ENCODE measurements at regions not wholly inside any gene's neighbourhood (a gene's known extent, or its start where the extent isn't known, plus 50 kb on each side); places are given as distances from the start of the nearest gene placed in this dataset.

GRCh38 chr7:26995666-26996065 is 100.1 kb downstream of the HOXA1 start:
- H3K9me3 ChIP-seq = no peaks in the 10 kb centered on the region
- no peaks in the 10 kb centered on the region for H3K4me1 ChIP-seq (ENCODE audit: control insufficient read depth in 1 of 2, insufficient read depth in 2 of 2, low read depth in 1 of 2, low read length in 1 of 2)
- ChIA-PET POLR2A (no interaction called here), CTCF (no interaction called here)
- TF ChIP-seq RFX5 (IDR thresholded peaks at IDR 0.05; ENCODE audit: low read length) (no peak), RXRA (IDR thresholded peaks at IDR 0.05; ENCODE audit: borderline replicate concordance, low read depth) (no peak), USF2 (IDR thresholded peaks at IDR 0.05; ENCODE audit: borderline replicate concordance, low read depth, low read length) (no peak)
- no peak overlapping the region for H3K4me2 ChIP-seq
- no peak overlapping the region for H3K4me3 ChIP-seq (ENCODE audit: low read depth in 2 of 2, low read length in 1 of 2)
- no peaks in the 10 kb centered on the region for H3K79me2 ChIP-seq (ENCODE audit: insufficient read depth)
- no peak for DNase-seq
- H2AFZ ChIP-seq (ENCODE audit: low read depth) = no peak overlapping the region
- H3K9ac ChIP-seq = no peak overlapping the region
- no peaks in the 10 kb centered on the region for H4K20me1 ChIP-seq (ENCODE audit: insufficient read depth)
- no peaks in the 10 kb centered on the region for H3F3A ChIP-seq (replicated peaks; ENCODE audit: insufficient read depth)
- no peak overlapping the region for H3K27ac ChIP-seq (ENCODE audit: low read depth in 2 of 2, low read length in 1 of 2)
- no peaks in the 10 kb centered on the region for H3K9me2 ChIP-seq
- 4% methylated on average over 1 of the region's 1 CpG for WGBS (ENCODE audit: low lambda C conversion rate)
- no peaks in the 10 kb centered on the region for H3K36me3 ChIP-seq (replicated peaks in 1 of 2; ENCODE audit: control insufficient read depth in 1 of 2, insufficient read depth in 2 of 2, low read length in 1 of 2)
- H3K27me3 ChIP-seq (ENCODE audit: insufficient read depth) = peaks cover 24% of the 10 kb centered on the region; the same call in 1 of the 2 replicates

- Histone ChIP-seq H3K4me2 (no peak overlapping the region), H3K79me2 (ENCODE audit: insufficient read depth) (no peaks in the 10 kb centered on the region), H3K27me3 (ENCODE audit: insufficient read depth) (peaks cover 24% of the 10 kb centered on the region; the same call in 1 of the 2 replicates), H3F3A (replicated peaks; ENCODE audit: insufficient read depth) (no peaks in the 10 kb centered on the region), H3K9me2 (no peaks in the 10 kb centered on the region), H3K4me1 (ENCODE audit: control insufficient read depth in 1 of 2, insufficient read depth in 2 of 2, low read depth in 1 of 2, low read length in 1 of 2) (no peaks in the 10 kb centered on the region), H4K20me1 (ENCODE audit: insufficient read depth) (no peaks in the 10 kb centered on the region), H3K36me3 (replicated peaks in 1 of 2; ENCODE audit: control insufficient read depth in 1 of 2, insufficient read depth in 2 of 2, low read length in 1 of 2) (no peaks in the 10 kb centered on the region), H3K27ac (ENCODE audit: low read depth in 2 of 2, low read length in 1 of 2) (no peak overlapping the region), H3K4me3 (ENCODE audit: low read depth in 2 of 2, low read length in 1 of 2) (no peak overlapping the region), H3K9me3 (no peaks in the 10 kb centered on the region), H2AFZ (ENCODE audit: low read depth) (no peak overlapping the region), H3K9ac (no peak overlapping the region)
- POLR2A ChIA-PET = no interaction called here
- TF ChIP-seq GABPA (IDR thresholded peaks at IDR 0.05; ENCODE audit: low read depth) (no peak), SMC3 (IDR thresholded peaks at IDR 0.05; ENCODE audit: low read depth, low read length) (no peak), FOSL2 (IDR thresholded peaks at IDR 0.05; ENCODE audit: borderline replicate concordance, low read depth) (no peak), TEAD4 (IDR thresholded peaks at IDR 0.05; ENCODE audit: borderline replicate concordance, insufficient read depth) (no peak)
- WGBS (ENCODE audit: low lambda C conversion rate) = 7% methylated on average over 3 of the region's 3 CpGs
- CTCF ChIA-PET = interaction anchor here (1.6 kb wide), 1 partner anchor 16 kb away, joined by 4 read pairs; no protein-coding TSS in a partner anchor
- DNase-seq = no peak
Measured at GRCh38 chr7:26993816-26994810, 101.7 kb downstream of the HOXA1 start.

- H3K4me2 ChIP-seq = no peak overlapping the region
- no peaks in the 10 kb centered on the region for H3K36me3 ChIP-seq (replicated peaks in 1 of 2; ENCODE audit: control insufficient read depth in 1 of 2, insufficient read depth in 2 of 2, low read length in 1 of 2)
- POLR2A ChIA-PET = no interaction called here
- no peak overlapping the region for H3K4me3 ChIP-seq (ENCODE audit: low read depth in 2 of 2, low read length in 1 of 2)
- no peak overlapping the region for H3K27ac ChIP-seq (ENCODE audit: low read depth in 2 of 2, low read length in 1 of 2)
- CTCF ChIA-PET = interaction anchor here (1.6 kb wide), 1 partner anchor 15 kb away, joined by 4 read pairs; no protein-coding TSS in a partner anchor
- no peaks in the 10 kb centered on the region for H3K4me1 ChIP-seq (ENCODE audit: control insufficient read depth in 1 of 2, insufficient read depth in 2 of 2, low read depth in 1 of 2, low read length in 1 of 2)
- no peaks in the 10 kb centered on the region for H3K79me2 ChIP-seq (ENCODE audit: insufficient read depth)
- H2AFZ ChIP-seq (ENCODE audit: low read depth) = no peak overlapping the region
- no peak for DNase-seq
- no peak overlapping the region for H3K9ac ChIP-seq
- no peak for TF ChIP-seq IRF3 (IDR thresholded peaks at IDR 0.05; ENCODE audit: low read depth, low read length)
- TF ChIP-seq MXI1 (IDR thresholded peaks at IDR 0.05; ENCODE audit: low read depth, low read length) = no peak
- TF ChIP-seq FOXJ3 (CRISPR knock-in tag; IDR thresholded peaks at IDR 0.05) = no peak
- no peak for TF ChIP-seq ELF1 (IDR thresholded peaks at IDR 0.05)
- TF ChIP-seq USF1 (IDR thresholded peaks at IDR 0.05; ENCODE audit: borderline replicate concordance, low read depth) = no peak
- TF ChIP-seq ZBTB33 (IDR thresholded peaks at IDR 0.05; ENCODE audit: borderline replicate concordance, low read depth) = no peak
- no peaks in the 10 kb centered on the region for H4K20me1 ChIP-seq (ENCODE audit: insufficient read depth)
- peaks cover 24% of the 10 kb centered on the region; the same call in 1 of the 2 replicates for H3K27me3 ChIP-seq (ENCODE audit: insufficient read depth)
- H3K9me2 ChIP-seq = no peaks in the 10 kb centered on the region
- H3F3A ChIP-seq (replicated peaks; ENCODE audit: insufficient read depth) = no peaks in the 10 kb centered on the region
- WGBS (ENCODE audit: low lambda C conversion rate) = 18% methylated on average over 7 of the region's 7 CpGs
- H3K9me3 ChIP-seq = no peaks in the 10 kb centered on the region
Measured at GRCh38 chr7:26992670-26993069, 103.1 kb downstream of the HOXA1 start.
